Uterus (tissue), 2 donors: ENCODE measurements at regions not wholly inside any gene's neighbourhood (a gene's known extent, or its start where the extent isn't known, plus 50 kb on each side); places are given as distances from the start of the nearest gene placed in this dataset.

Experiments used
- CTCF ChIP-seq, 4 experiments: fragments of 200-600 bp in 2 of 4; fragments of 450-650 bp in 2 of 4; sonication (generic) in 2 of 4; IDR thresholded peaks; one replicate each; pipeline ENCODE4 v1.5.1; 2016 to 2019; ENCODE audit warnings: antibody characterized with exemption in 4 of 4, mild to moderate bottlenecking in 2 of 4, moderate library complexity in 1 of 4
- POLR2A ChIP-seq, 2 donors: fragments of 450-650 bp; IDR thresholded peaks; one replicate each; pipeline ENCODE4 v1.6.1; 2016; ENCODE audit warnings: antibody characterized with exemption in 2 of 2, mild to moderate bottlenecking in 1 of 2, moderate library complexity in 1 of 2

GRCh38 chr2:48169141-48169592, 145.3 kb upstream of the FOXN2 start:
- TF ChIP-seq CTCF (IDR thresholded peaks at IDR 0.05) = no peak
- no peak for TF ChIP-seq POLR2A (IDR thresholded peaks at IDR 0.05)
